Astrocyte (in vitro differentiated cells and primary cell): ENCODE measurements at regions not wholly inside any gene's neighbourhood (a gene's known extent, or its start where the extent isn't known, plus 50 kb on each side); places are given as distances from the start of the nearest gene placed in this dataset.

Experiments
- EZH2 ChIP-seq: IDR thresholded peaks from 2 replicates; pipeline ENCODE4 v1.6.1; 2012; ENCODE audit warnings: mild to moderate bottlenecking, low read length, inconsistent platforms; ENCODE audit not compliant: insufficient read depth
- TF ChIP-seq, protein P1 (sequence below): IDR thresholded peaks from 2 replicates; pipeline ENCODE4 v1.5.1; 2011; ENCODE audit warnings: low read depth, mild to moderate bottlenecking, inconsistent platforms, low read length, moderate library complexity; ENCODE audit not compliant: insufficient read depth

GRCh38 chr12:67391656-67392055 lies 122.5 kb downstream of the CAND1 start:
- TF ChIP-seq, protein P1, sequence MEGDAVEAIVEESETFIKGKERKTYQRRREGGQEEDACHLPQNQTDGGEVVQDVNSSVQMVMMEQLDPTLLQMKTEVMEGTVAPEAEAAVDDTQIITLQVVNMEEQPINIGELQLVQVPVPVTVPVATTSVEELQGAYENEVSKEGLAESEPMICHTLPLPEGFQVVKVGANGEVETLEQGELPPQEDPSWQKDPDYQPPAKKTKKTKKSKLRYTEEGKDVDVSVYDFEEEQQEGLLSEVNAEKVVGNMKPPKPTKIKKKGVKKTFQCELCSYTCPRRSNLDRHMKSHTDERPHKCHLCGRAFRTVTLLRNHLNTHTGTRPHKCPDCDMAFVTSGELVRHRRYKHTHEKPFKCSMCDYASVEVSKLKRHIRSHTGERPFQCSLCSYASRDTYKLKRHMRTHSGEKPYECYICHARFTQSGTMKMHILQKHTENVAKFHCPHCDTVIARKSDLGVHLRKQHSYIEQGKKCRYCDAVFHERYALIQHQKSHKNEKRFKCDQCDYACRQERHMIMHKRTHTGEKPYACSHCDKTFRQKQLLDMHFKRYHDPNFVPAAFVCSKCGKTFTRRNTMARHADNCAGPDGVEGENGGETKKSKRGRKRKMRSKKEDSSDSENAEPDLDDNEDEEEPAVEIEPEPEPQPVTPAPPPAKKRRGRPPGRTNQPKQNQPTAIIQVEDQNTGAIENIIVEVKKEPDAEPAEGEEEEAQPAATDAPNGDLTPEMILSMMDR: no peak
- TF ChIP-seq EZH2: no peak
